CD14-positive monocyte (primary cell): ENCODE measurements at regions not wholly inside any gene's neighbourhood (a gene's known extent, or its start where the extent isn't known, plus 50 kb on each side); places are given as distances from the start of the nearest gene placed in this dataset.
A peak's percentile ranks its signal among the peaks of the same experiment; 100 is the strongest.

Source experiments
- DNase-seq, 3 donors: peaks; one replicate each; pipeline ENCODE4 v3.0.0-alpha.2; 2011 to 2022
- H2AFZ ChIP-seq: 2 replicates; pipeline ENCODE4 v1.6.0; 2012; ENCODE audit warnings: mild to moderate bottlenecking, low read depth, low read length, inconsistent platforms; ENCODE audit not compliant: insufficient read depth, poor library complexity, severe bottlenecking
- H3K27ac ChIP-seq, 2 donors: 1 replicate in 1 of 2; 2 replicates in 1 of 2; pipeline ENCODE4 v1.5.1; 2012 to 2013; ENCODE audit warnings: low read length in 2 of 2, control low read depth in 1 of 2, inconsistent platforms in 1 of 2, low read depth in 1 of 2, mild to moderate bottlenecking in 1 of 2
- H3K27me3 ChIP-seq, 2 donors: one replicate each; pipeline versions ENCODE4 v1.6.0 to v1.6.1; 2011 to 2013; ENCODE audit warnings: low read length in 2 of 2; ENCODE audit not compliant: control insufficient read depth in 2 of 2, insufficient read depth in 2 of 2
- H3K36me3 ChIP-seq, 2 donors: replicated peaks in 1 of 2; 1 replicate in 1 of 2; 2 replicates in 1 of 2; pipeline versions ENCODE4 v1.5.1 to v1.6.1; 2012 to 2013; ENCODE audit warnings: low read length in 2 of 2, control low read depth in 1 of 2, inconsistent platforms in 1 of 2, mild to moderate bottlenecking in 1 of 2; ENCODE audit not compliant: insufficient read depth in 2 of 2, control insufficient read depth in 1 of 2
- H3K4me1 ChIP-seq, 2 donors: 1 replicate in 1 of 2; 2 replicates in 1 of 2; pipeline versions ENCODE4 v1.5.1 to v1.6.1; 2012 to 2013; ENCODE audit warnings: low read length in 2 of 2, control low read depth in 1 of 2, inconsistent platforms in 1 of 2, mild to moderate bottlenecking in 1 of 2, moderate library complexity in 1 of 2; ENCODE audit not compliant: insufficient read depth in 2 of 2, control insufficient read depth in 1 of 2
- H3K4me2 ChIP-seq: replicated peaks from 2 replicates; pipeline ENCODE3; 2012; ENCODE audit warnings: low read length, moderate library complexity, mild to moderate bottlenecking; ENCODE audit not compliant: poor library complexity, severe bottlenecking; ENCODE audit errors: extremely low read depth
- H3K4me3 ChIP-seq, 3 experiments: fragments of 200-600 bp in 1 of 3; sonication (generic) in 1 of 3; replicated peaks in 1 of 3; 1 replicate in 2 of 3; 2 replicates in 1 of 3; pipeline ENCODE4 v1.5.1; 2011 to 2013; ENCODE audit warnings: low read length in 3 of 3, mild to moderate bottlenecking in 3 of 3, control low read depth in 2 of 3, low read depth in 2 of 3, inconsistent platforms in 1 of 3, moderate library complexity in 1 of 3
- H3K79me2 ChIP-seq: 2 replicates; pipeline ENCODE4 v1.6.0; 2012; ENCODE audit warnings: mild to moderate bottlenecking, control low read depth, inconsistent platforms, low read length, moderate library complexity; ENCODE audit not compliant: insufficient read depth
- H3K9ac ChIP-seq: 2 replicates; pipeline ENCODE4 v1.6.0; 2017; ENCODE audit warnings: low read length, mild to moderate bottlenecking; ENCODE audit not compliant: insufficient read depth, poor library complexity, severe bottlenecking
- H3K9me3 ChIP-seq, 2 donors: replicated peaks in 1 of 2; 1 replicate in 1 of 2; 2 replicates in 1 of 2; pipeline versions ENCODE4 v1.5.1 to v1.6.1; 2012 to 2013; ENCODE audit warnings: low read length in 2 of 2, control low read depth in 1 of 2; ENCODE audit not compliant: control insufficient read depth in 1 of 2, insufficient read depth in 1 of 2
- H4K20me1 ChIP-seq: 2 replicates; pipeline ENCODE4 v1.6.0; 2012; ENCODE audit warnings: mild to moderate bottlenecking, low read length, control low read depth, moderate library complexity; ENCODE audit not compliant: insufficient read depth
- H3K27ac Mint-ChIP-seq, 7 donors: one replicate each; pipeline ENCODE4 v1.8.0; 2020; ENCODE audit warnings: mild to moderate bottlenecking in 7 of 7, mixed read lengths in 7 of 7, moderate library complexity in 6 of 7, inconsistent platforms in 2 of 7
- H3K27me3 Mint-ChIP-seq, 3 donors: one replicate each; pipeline ENCODE4 v1.8.0; 2021 to 2022; ENCODE audit warnings: low read depth in 3 of 3, mild to moderate bottlenecking in 3 of 3, mixed read lengths in 3 of 3, moderate library complexity in 3 of 3, inconsistent platforms in 1 of 3
- H3K36me3 Mint-ChIP-seq, 2 donors: one replicate each; pipeline ENCODE4 v1.8.0; 2020; ENCODE audit warnings: mixed read lengths in 2 of 2, inconsistent platforms in 1 of 2, mild to moderate bottlenecking in 1 of 2
- H3K4me1 Mint-ChIP-seq: one replicate; pipeline ENCODE4 v1.8.0; 2020; ENCODE audit warnings: mild to moderate bottlenecking, mixed read lengths
- H3K4me3 Mint-ChIP-seq, 2 donors: one replicate each; pipeline ENCODE4 v1.8.0; 2020; ENCODE audit warnings: mild to moderate bottlenecking in 2 of 2, mixed read lengths in 2 of 2, moderate library complexity in 1 of 2
- H3K9me3 Mint-ChIP-seq, 7 donors: one replicate each; pipeline ENCODE4 v1.8.0; 2020 to 2022; ENCODE audit warnings: mixed read lengths in 7 of 7, mild to moderate bottlenecking in 6 of 7, moderate library complexity in 6 of 7, inconsistent platforms in 2 of 7
- WGBS: methylation state at CpG from one replicate; pipeline ENCODE4 v1.1.5; 2013; ENCODE audit warnings: missing lambda C conversion rate; ENCODE audit not compliant: insufficient coverage; 5-methylcytosine and 5-hydroxymethylcytosine counted together
- intact Hi-C, 2 donors: fragments of 100-400 bp; cut with micrococcal nuclease; formaldehyde crosslinking; loops; one replicate each; pipeline versions ENCODE4 v1.15.0 to v1.15.1; 2023
- TF ChIP-seq, protein P1 (sequence below): fragments of 200-600 bp; IDR thresholded peaks from one replicate; pipeline ENCODE4 v1.8.0; 2022; ENCODE audit warnings: antibody characterized with exemption, mild to moderate bottlenecking

DNA sequence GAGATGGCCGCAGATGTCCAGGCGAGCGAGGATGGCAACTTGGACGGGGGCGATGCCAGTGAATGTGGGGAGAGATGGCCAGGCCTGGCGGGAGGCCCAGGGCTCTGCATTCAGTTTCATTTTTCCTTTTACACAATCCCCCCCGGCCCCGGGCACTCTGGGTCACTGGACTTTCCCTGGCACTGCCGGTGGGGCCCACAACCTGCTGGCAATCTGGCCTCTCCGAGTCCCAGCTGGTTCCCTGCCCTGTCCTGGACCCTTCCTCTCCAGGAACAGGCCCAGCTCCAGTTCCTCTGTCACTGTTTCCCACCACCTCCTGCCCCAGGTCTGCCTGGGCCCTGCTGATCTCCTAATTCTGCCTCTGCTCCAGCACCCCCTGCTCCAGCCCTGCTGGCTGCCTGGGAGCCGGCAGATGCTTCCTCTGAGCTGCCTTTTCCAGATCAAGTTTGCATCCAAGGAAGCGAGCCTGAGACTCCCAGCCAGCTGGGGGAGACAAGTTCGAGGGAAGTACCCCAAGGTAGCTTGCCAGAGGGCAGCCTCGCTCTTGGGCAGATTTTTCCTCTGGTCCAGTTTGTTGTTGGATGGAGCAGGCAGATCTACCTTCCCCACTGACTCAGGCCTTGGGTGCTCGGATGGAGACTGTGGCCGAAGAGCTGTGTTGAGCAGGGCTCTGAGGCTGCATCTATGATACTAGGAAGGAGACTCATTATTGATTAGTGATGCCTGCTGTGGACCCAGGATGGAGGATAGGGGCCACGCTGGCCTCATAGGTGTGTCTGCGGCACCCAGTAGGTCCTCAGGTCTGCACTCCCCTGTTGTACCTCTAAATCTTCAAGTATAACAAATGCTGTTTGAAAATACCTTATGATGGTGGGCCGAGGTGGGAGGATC, 83.2 kb downstream of the CEBPB start:
- TF ChIP-seq, protein P1, sequence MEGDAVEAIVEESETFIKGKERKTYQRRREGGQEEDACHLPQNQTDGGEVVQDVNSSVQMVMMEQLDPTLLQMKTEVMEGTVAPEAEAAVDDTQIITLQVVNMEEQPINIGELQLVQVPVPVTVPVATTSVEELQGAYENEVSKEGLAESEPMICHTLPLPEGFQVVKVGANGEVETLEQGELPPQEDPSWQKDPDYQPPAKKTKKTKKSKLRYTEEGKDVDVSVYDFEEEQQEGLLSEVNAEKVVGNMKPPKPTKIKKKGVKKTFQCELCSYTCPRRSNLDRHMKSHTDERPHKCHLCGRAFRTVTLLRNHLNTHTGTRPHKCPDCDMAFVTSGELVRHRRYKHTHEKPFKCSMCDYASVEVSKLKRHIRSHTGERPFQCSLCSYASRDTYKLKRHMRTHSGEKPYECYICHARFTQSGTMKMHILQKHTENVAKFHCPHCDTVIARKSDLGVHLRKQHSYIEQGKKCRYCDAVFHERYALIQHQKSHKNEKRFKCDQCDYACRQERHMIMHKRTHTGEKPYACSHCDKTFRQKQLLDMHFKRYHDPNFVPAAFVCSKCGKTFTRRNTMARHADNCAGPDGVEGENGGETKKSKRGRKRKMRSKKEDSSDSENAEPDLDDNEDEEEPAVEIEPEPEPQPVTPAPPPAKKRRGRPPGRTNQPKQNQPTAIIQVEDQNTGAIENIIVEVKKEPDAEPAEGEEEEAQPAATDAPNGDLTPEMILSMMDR = no peak
- Histone ChIP-seq H3K27ac (peak overlapping the region; percentile 99), H3K4me3 (peak overlapping the region in 1 of 3 experiments; percentile 11), H3K4me1 (peaks cover 97 to 98% of the 10 kb centered on the region in 2 donors), H2AFZ (no peak overlapping the region), H3K79me2 (peaks cover 56% of the 10 kb centered on the region), H3K36me3 (peaks cover 8 to 12% of the 10 kb centered on the region in 2 donors), H3K4me2 (peak overlapping the region; percentile 66), H3K27me3 (no peaks in the 10 kb centered on the region), H3K9me3 (no peaks in the 10 kb centered on the region), H4K20me1 (no peaks in the 10 kb centered on the region), H3K9ac (peak overlapping the region; percentile 70)
- H3K4me3 Mint-ChIP-seq = peak overlapping the region; percentile 77 to 78
- DNase-seq = peak in 2 of 3 donors; percentile 75 to 88
- H3K27me3 Mint-ChIP-seq = no peaks in the 10 kb centered on the region
- peaks cover 26 to 33% of the 10 kb centered on the region in 2 donors for H3K36me3 Mint-ChIP-seq
- H3K4me1 Mint-ChIP-seq = peaks cover 96% of the 10 kb centered on the region
- WGBS = 4% methylated on average over 7 of the region's 19 CpGs
- H3K27ac Mint-ChIP-seq = peak overlapping the region; percentile 97 to 100 (median 99)
- intact Hi-C loops = loop anchor here (2.0 to 5.0 kb wide), 4 partner anchors 47 to 188 kb away; partner anchors contain the start of gene CEBPB (in 2 of the 2)
- H3K9me3 Mint-ChIP-seq = no peaks in the 10 kb centered on the region

GRCh38 chr20:50274570-50275430, 84.2 kb downstream of the CEBPB start:
- peak overlapping the region; percentile 99 to 100 (median 100) for H3K27ac Mint-ChIP-seq

More at GRCh38 chr20:50274570-50275430, 84.2 kb downstream of the CEBPB start:
- no peaks in the 10 kb centered on the region for H4K20me1 ChIP-seq
- peaks cover 96% of the 10 kb centered on the region for H3K4me1 Mint-ChIP-seq
- whole genome bisulfite sequencing = 3% methylated on average over 9 of the region's 21 CpGs
- H3K9me3 ChIP-seq = no peaks in the 10 kb centered on the region
- peak overlapping the region; percentile 99 for H3K27ac ChIP-seq
- peaks cover 35 to 39% of the 10 kb centered on the region in 2 donors for H3K36me3 Mint-ChIP-seq
- TF ChIP-seq, protein P1 = no peak
- peaks cover 65% of the 10 kb centered on the region for H3K79me2 ChIP-seq
- no peak overlapping the region for H2AFZ ChIP-seq
- peak overlapping the region; percentile 90 for H3K9ac ChIP-seq
- DNase-seq = peak; percentile 99 to 100 (median 100)
- H3K4me3 Mint-ChIP-seq = peak overlapping the region; percentile 91 to 99
- intact Hi-C loops = loop anchor here (2.0 to 5.0 kb wide), 4 partner anchors 47 to 188 kb away; partner anchors contain the start of gene CEBPB (in 2 of the 2)
- H3K4me1 ChIP-seq = peaks cover 97 to 98% of the 10 kb centered on the region in 2 donors
- H3K4me2 ChIP-seq = peak overlapping the region; percentile 80
- no peaks in the 10 kb centered on the region for H3K27me3 ChIP-seq
- no peaks in the 10 kb centered on the region for H3K27me3 Mint-ChIP-seq
- H3K36me3 ChIP-seq = peaks cover 8 to 16% of the 10 kb centered on the region in 2 donors
- H3K4me3 ChIP-seq = peak overlapping the region in 1 of 3 experiments; percentile 76
- no peaks in the 10 kb centered on the region for H3K9me3 Mint-ChIP-seq
